HG02610 (cell line): ENCODE measurements at regions not wholly inside any gene's neighbourhood (a gene's known extent, or its start where the extent isn't known, plus 50 kb on each side); places are given as distances from the start of the nearest gene placed in this dataset.

ENCODE experiments used
- ATAC-seq: cut with Tn5 transposase; IDR thresholded peaks from one replicate; pipeline ENCODE4 v1.9.1; 2021; ENCODE audit warnings: mild to moderate bottlenecking, moderate library complexity; ENCODE audit not compliant: unreplicated experiment

DNA sequence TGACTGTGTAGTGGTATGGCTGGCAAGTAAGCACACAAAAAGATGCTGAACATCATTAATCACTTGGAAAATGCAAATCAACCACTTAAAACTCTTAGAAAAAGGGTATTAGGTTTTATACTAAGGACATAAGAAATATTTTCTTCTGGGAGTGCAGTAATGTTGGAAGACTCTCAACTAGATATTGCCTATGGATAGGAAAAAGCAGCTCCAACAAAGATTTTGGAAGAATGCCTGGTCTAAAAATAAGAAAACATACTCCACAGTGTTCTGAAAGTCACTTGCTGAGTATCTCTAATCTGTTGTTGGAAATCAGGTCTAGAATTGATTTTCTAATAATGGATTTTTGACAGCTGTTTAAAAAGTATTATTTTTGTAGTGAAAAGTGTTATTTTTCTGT is 50.8 kb upstream of the PHYHIPL start:
- no peak for ATAC-seq

DNA sequence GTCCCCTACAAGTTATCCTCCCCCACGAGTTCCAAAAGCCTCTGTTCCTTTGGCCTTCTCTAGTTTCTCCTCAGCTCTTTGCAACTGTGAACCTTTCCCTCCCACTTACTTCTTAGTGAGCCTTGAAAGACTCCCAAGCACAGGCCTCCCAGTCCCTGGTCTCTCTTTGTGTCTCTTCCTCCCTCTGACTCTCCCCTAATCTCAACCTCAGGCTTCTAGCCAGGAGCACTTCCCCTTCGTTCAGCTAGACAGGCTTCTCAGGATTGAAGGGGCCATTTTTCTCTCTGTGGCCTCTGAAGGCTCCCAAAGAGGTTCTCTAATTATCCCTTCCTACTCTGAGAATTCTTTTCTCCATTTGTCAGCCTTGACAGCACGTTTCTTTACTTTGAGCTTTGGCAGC is 50.2 kb upstream of the PHYHIPL start:
- ATAC-seq = no peak
